ENCODE measurements at regions not wholly inside any gene's neighbourhood (a gene's known extent, or its start where the extent isn't known, plus 50 kb on each side); places are given as distances from the start of the nearest gene placed in this dataset.

- DNase-seq (ENCODE audit: low read depth, low spot score) = no peak
Measured at GRCh38 chrX:42946544-42947194, 168.7 kb upstream of the PPP1R2C start.

GRCh38 chrX:42948723-42949657, 171.0 kb upstream of the PPP1R2C start:
- no peak for DNase-seq (ENCODE audit: low read depth, low spot score)

GRCh38 chrX:42951747-42952146, 173.8 kb upstream of the PPP1R2C start:
- no peak for DNase-seq (ENCODE audit: low read depth, low spot score)

- DNase-seq (ENCODE audit: low read depth, low spot score) = no peak
Measured at GRCh38 chrX:42952621-42953020, 174.7 kb upstream of the PPP1R2C start.

- no peak for DNase-seq (ENCODE audit: low read depth, low spot score)
Measured at GRCh38 chrX:42954880-42955279, 176.9 kb upstream of the PPP1R2C start.

- no peak for DNase-seq (ENCODE audit: low read depth, low spot score)
Measured at GRCh38 chrX:42955349-42955748, 177.4 kb upstream of the PPP1R2C start.

GRCh38 chrX:42967681-42968300, 189.8 kb upstream of the PPP1R2C start:
- no peak for DNase-seq (ENCODE audit: low read depth, low spot score)

GRCh38 chrX:42973321-42973720, 195.4 kb upstream of the PPP1R2C start:
- no peak for DNase-seq (ENCODE audit: low read depth, low spot score)

- DNase-seq (ENCODE audit: low read depth, low spot score) = no peak
Measured at GRCh38 chrX:42975906-42976305, 197.9 kb upstream of the PPP1R2C start.

- no peak for DNase-seq (ENCODE audit: low read depth, low spot score)
Measured at GRCh38 chrX:42976746-42977366, 198.9 kb upstream of the PPP1R2C start.

- DNase-seq (ENCODE audit: low read depth, low spot score) = no peak
Measured at GRCh38 chrX:42978655-42979379, 200.9 kb upstream of the PPP1R2C start.

GRCh38 chrX:42988700-42989099, 210.7 kb upstream of the PPP1R2C start:
- no peak for DNase-seq (ENCODE audit: low read depth, low spot score)

GRCh38 chrX:42992199-42992943, 214.4 kb upstream of the PPP1R2C start:
- no peak for DNase-seq (ENCODE audit: low read depth, low spot score)

GRCh38 chrX:42996861-42997260, 218.9 kb upstream of the PPP1R2C start:
- DNase-seq (ENCODE audit: low read depth, low spot score) = no peak

- DNase-seq (ENCODE audit: low read depth, low spot score) = no peak
Measured at GRCh38 chrX:43000121-43000520, 222.2 kb upstream of the PPP1R2C start.

- no peak for DNase-seq (ENCODE audit: low read depth, low spot score)
Measured at GRCh38 chrX:43002526-43003203, 224.7 kb upstream of the PPP1R2C start.

GRCh38 chrX:43003204-43003565, 225.2 kb upstream of the PPP1R2C start:
- no peak for DNase-seq (ENCODE audit: low read depth, low spot score)

- no peak for DNase-seq (ENCODE audit: low read depth, low spot score)
Measured at GRCh38 chrX:43003939-43004338, 226.0 kb upstream of the PPP1R2C start.

- DNase-seq (ENCODE audit: low read depth, low spot score) = no peak
Measured at GRCh38 chrX:43005561-43005960, 227.6 kb upstream of the PPP1R2C start.

GRCh38 chrX:43008356-43008755, 230.4 kb upstream of the PPP1R2C start:
- no peak for DNase-seq (ENCODE audit: low read depth, low spot score)

Measured in smooth muscle cell of the brain vasculature (primary cell).